PC-3 (cell line): ENCODE measurements at regions not wholly inside any gene's neighbourhood (a gene's known extent, or its start where the extent isn't known, plus 50 kb on each side); places are given as distances from the start of the nearest gene placed in this dataset.

Experiments used
- EZH2phosphoT487 ChIP-seq: fragments of 300-600 bp; sonication (generic); IDR thresholded peaks from 2 replicates; pipeline ENCODE4 v1.6.1; 2018; ENCODE audit warnings: mild to moderate bottlenecking, antibody characterized with exemption, low read length, borderline replicate concordance
- TF ChIP-seq, protein P1 (sequence below): fragments of 300-600 bp; sonication (generic); conservative IDR thresholded peaks from 2 replicates; pipeline ENCODE4 v1.5.1; 2017; ENCODE audit warnings: antibody characterized with exemption, low read depth, mild to moderate bottlenecking, low read length

DNA sequence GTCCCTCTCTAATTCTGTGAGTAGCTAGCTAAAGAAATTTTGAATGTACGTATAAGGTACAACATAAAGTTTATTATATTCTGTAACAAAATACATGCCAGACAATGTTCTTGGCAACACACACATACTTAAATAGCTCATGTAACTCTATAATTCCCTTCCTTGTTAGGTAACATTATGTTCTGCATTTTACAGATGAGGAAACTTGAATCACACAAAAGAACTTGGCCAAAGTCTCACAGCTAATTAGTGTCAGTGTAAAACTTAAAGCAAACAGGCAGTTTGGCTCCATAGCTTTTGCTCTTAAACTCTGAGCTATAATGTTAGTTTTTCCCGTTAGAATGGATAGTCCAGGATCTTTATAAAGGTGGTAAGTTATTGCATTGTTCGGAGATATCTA is 1091.8 kb upstream of the SLIT2 start:
- TF ChIP-seq, protein P1, sequence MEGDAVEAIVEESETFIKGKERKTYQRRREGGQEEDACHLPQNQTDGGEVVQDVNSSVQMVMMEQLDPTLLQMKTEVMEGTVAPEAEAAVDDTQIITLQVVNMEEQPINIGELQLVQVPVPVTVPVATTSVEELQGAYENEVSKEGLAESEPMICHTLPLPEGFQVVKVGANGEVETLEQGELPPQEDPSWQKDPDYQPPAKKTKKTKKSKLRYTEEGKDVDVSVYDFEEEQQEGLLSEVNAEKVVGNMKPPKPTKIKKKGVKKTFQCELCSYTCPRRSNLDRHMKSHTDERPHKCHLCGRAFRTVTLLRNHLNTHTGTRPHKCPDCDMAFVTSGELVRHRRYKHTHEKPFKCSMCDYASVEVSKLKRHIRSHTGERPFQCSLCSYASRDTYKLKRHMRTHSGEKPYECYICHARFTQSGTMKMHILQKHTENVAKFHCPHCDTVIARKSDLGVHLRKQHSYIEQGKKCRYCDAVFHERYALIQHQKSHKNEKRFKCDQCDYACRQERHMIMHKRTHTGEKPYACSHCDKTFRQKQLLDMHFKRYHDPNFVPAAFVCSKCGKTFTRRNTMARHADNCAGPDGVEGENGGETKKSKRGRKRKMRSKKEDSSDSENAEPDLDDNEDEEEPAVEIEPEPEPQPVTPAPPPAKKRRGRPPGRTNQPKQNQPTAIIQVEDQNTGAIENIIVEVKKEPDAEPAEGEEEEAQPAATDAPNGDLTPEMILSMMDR: no peak
- no peak for TF ChIP-seq EZH2phosphoT487
